Activated gamma-delta T cell treated with Interleukin-2 at 50 U/mL for 16 hours (primary cell): ENCODE measurements at regions not wholly inside any gene's neighbourhood (a gene's known extent, or its start where the extent isn't known, plus 50 kb on each side); places are given as distances from the start of the nearest gene placed in this dataset.
"Not testable (repeated sequence)": the region's sequence is repeated elsewhere in the genome, so short reads cannot be mapped to it uniquely, and the experiment has no call there.

ENCODE experiments used
- DNase-seq: peaks from one replicate; pipeline ENCODE4 v3.0.0-alpha.2; 2020

- no peak for DNase-seq
Observed at GRCh38 chr5:105042623-105043022, 1480.0 kb upstream of the NUDT12 start.

GRCh38 chr5:105036814-105037213, 1474.2 kb upstream of the NUDT12 start:
- not testable (repeated sequence) for DNase-seq

- DNase-seq = no peak
Observed at GRCh38 chr5:105034401-105034763, 1471.8 kb upstream of the NUDT12 start.

- DNase-seq = no peak
Observed at GRCh38 chr5:105033637-105034400, 1471.2 kb upstream of the NUDT12 start.

- DNase-seq = no peak
Observed at GRCh38 chr5:105032917-105033316, 1470.3 kb upstream of the NUDT12 start.

- DNase-seq = no peak
Observed at GRCh38 chr5:105030153-105030552, 1467.6 kb upstream of the NUDT12 start.

GRCh38 chr5:105015098-105015497, 1452.5 kb upstream of the NUDT12 start:
- DNase-seq = no peak

GRCh38 chr5:104998572-104998971, 1436.0 kb upstream of the NUDT12 start:
- no peak for DNase-seq

GRCh38 chr5:104998169-104998568, 1435.6 kb upstream of the NUDT12 start:
- DNase-seq = no peak

GRCh38 chr5:104987074-104987473, 1424.5 kb upstream of the NUDT12 start:
- no peak for DNase-seq

GRCh38 chr5:104977529-104977928, 1414.9 kb upstream of the NUDT12 start:
- no peak for DNase-seq

- DNase-seq = no peak
Observed at GRCh38 chr5:104967806-104968410, 1405.3 kb upstream of the NUDT12 start.

GRCh38 chr5:104965006-104965405, 1402.4 kb upstream of the NUDT12 start:
- no peak for DNase-seq

GRCh38 chr5:104955479-104955878, 1392.9 kb upstream of the NUDT12 start:
- DNase-seq = no peak

- DNase-seq = no peak
Observed at GRCh38 chr5:104952876-104953275, 1390.3 kb upstream of the NUDT12 start.

- DNase-seq = no peak
Observed at GRCh38 chr5:104951829-104952228, 1389.2 kb upstream of the NUDT12 start.

- no peak for DNase-seq
Observed at GRCh38 chr5:104947076-104947475, 1384.5 kb upstream of the NUDT12 start.

- no peak for DNase-seq
Observed at GRCh38 chr5:104942735-104943134, 1380.1 kb upstream of the NUDT12 start.

- DNase-seq = no peak
Observed at GRCh38 chr5:104941030-104941645, 1378.5 kb upstream of the NUDT12 start.

- no peak for DNase-seq
Observed at GRCh38 chr5:104937598-104937997, 1375.0 kb upstream of the NUDT12 start.

- no peak for DNase-seq
Observed at GRCh38 chr5:104932431-104932830, 1369.8 kb upstream of the NUDT12 start.

- DNase-seq = no peak
Observed at GRCh38 chr5:104928906-104929520, 1366.4 kb upstream of the NUDT12 start.

- no peak for DNase-seq
Observed at GRCh38 chr5:104915226-104915625, 1352.6 kb upstream of the NUDT12 start.

GRCh38 chr5:104914536-104915070, 1352.0 kb upstream of the NUDT12 start:
- DNase-seq = no peak
